ENCODE measurements at regions not wholly inside any gene's neighbourhood (a gene's known extent, or its start where the extent isn't known, plus 50 kb on each side); places are given as distances from the start of the nearest gene placed in this dataset.

DNA sequence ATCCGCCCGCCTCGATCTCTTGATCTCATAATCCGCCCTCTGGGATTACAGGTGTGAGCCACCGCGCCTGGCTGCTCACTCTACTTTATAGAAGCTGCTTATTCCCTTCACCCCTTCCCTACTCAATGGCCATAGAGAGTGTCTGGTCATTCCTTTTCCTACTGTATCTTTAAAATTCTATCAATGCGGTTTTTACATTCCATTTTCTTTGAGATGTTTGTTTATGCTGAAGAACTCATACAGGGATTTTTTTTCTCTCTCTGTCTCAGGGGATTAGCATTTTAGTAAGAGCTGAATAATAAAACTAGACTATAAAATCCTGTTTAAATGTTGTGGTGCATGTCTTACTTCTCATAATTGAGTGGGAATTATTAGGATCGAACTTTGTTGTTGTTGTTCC, 218.6 kb upstream of the FOXN3 start:
- Mint-ChIP-seq H3K4me1 (ENCODE audit: low read depth) (peaks cover 51% of the 10 kb centered on the region), H3K4me3 (no peak overlapping the region)
- intact Hi-C loops (cut with micrococcal nuclease), result no loop called here

DNA sequence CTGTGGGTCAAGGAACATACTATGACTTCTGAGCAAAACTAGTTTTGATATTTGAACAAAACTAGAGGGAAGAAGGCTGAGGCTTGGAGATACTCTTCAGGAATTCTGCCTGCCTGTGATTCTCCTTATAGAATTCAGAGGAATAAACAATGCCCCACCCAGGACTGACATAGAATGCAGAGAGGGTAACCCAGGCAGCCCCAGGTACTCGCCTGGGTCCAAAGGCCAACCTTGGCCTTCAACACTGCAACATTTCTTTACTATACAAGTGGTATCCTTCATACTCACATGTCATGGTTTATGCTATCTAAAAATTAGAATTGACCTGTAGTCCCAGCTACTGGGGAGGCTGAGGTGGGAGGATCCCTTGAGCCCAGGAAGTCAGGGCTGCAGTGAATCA, 217.0 kb upstream of the FOXN3 start:
- CTCF ChIA-PET, result no interaction called here
- peaks cover 2% of the 10 kb centered on the region for H3K9me3 Mint-ChIP-seq
- peaks cover 52% of the 10 kb centered on the region for H3K4me1 Mint-ChIP-seq (ENCODE audit: low read depth)
- H3K27ac Mint-ChIP-seq, result no peak overlapping the region
- no peaks in the 10 kb centered on the region for H3K27me3 Mint-ChIP-seq (ENCODE audit: low read depth)
- DNase-seq, result no peak
- H3K36me3 Mint-ChIP-seq (ENCODE audit: low read depth), result no peaks in the 10 kb centered on the region
- no peak overlapping the region for H3K4me3 Mint-ChIP-seq
- intact Hi-C loops (cut with micrococcal nuclease), result no loop called here

More for the DNA sequence above, 218.6 kb upstream of the FOXN3 start:
- no peaks in the 10 kb centered on the region for H3K36me3 Mint-ChIP-seq (ENCODE audit: low read depth)
- no peak for DNase-seq
- H3K27me3 Mint-ChIP-seq (ENCODE audit: low read depth), result no peaks in the 10 kb centered on the region
- CTCF ChIA-PET, result no interaction called here
- no peak overlapping the region for H3K27ac Mint-ChIP-seq
- H3K9me3 Mint-ChIP-seq, result peaks cover 2% of the 10 kb centered on the region

DNA sequence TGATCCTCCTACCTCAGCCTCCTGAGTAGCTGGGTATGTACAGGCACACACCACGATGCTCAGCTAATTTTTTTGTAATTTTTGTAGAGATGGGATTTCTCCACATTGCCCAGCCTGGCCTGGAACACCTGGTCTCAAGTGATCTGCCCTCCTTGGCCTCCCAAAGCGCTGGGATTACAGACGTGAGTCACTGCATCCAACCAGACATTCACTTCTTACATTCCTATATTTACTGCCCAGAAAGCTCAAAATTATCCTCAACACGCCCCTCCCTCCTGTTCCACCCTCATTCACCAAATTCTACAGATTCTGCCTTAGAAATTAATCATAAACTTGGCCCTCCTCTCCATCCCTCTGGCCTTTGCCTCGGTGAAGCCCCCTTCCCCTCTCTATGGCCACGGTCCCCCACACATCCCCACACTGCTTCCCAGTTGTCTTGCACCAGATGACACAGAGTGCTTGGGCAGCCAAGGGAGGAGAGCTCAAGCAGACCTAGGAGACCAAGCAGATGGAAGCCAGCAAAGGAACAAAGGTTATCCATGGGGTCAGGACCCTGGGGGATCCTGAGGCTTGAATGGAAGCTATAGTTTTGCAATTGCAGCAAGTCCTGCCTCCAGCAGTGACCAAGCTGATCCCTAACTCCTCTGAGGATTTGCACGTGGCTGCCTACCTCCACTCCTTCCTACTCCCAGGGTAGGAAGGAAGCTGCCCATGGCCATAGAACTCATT, 213.2 kb upstream of the FOXN3 start:
- intact Hi-C loops (cut with micrococcal nuclease), result no loop called here
- H3K36me3 Mint-ChIP-seq (ENCODE audit: low read depth), result peaks cover 2% of the 10 kb centered on the region
- H3K27me3 Mint-ChIP-seq (ENCODE audit: low read depth), result no peaks in the 10 kb centered on the region
- no peak for DNase-seq
- H3K9me3 Mint-ChIP-seq, result peaks cover 16% of the 10 kb centered on the region
- H3K4me3 Mint-ChIP-seq, result no peak overlapping the region
- H3K4me1 Mint-ChIP-seq (ENCODE audit: low read depth), result peaks cover 64% of the 10 kb centered on the region
- CTCF ChIA-PET, result interaction anchor here (0.5 to 1.9 kb wide), 3 partner anchors 9 to 209 kb away, joined by 4 to 8 read pairs (median 5); no protein-coding TSS in a partner anchor
- peak overlapping the region; percentile 60 for H3K27ac Mint-ChIP-seq

DNA sequence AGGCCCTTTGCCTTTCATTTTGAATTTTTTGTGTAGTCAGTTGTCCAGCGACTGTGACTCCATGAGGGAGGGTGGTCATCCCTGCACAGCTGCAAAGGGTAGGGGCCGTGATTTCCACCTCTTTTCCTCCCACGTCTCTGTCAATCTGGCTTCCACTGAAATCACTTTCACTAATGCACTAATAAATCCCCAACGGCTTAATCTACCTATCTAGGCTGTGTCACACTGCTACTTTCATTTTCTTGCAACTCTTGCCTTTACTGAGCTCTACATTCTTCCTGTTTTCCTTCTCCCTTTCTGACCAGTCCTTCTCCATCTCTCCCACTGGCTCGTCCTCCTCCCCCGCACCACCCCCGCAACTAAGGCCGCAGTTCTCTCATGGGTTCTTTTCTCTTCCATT, 212.3 kb upstream of the FOXN3 start:
- intact Hi-C loops (cut with micrococcal nuclease), result no loop called here
- H3K9me3 Mint-ChIP-seq, result peaks cover 17% of the 10 kb centered on the region
- peaks cover 69% of the 10 kb centered on the region for H3K4me1 Mint-ChIP-seq (ENCODE audit: low read depth)
- no peak for DNase-seq
- H3K4me3 Mint-ChIP-seq, result no peak overlapping the region
- H3K36me3 Mint-ChIP-seq (ENCODE audit: low read depth), result peaks cover 2% of the 10 kb centered on the region
- CTCF ChIA-PET, result no interaction called here
- peak overlapping the region; percentile 7 for H3K27ac Mint-ChIP-seq
- H3K27me3 Mint-ChIP-seq (ENCODE audit: low read depth), result no peaks in the 10 kb centered on the region

DNA sequence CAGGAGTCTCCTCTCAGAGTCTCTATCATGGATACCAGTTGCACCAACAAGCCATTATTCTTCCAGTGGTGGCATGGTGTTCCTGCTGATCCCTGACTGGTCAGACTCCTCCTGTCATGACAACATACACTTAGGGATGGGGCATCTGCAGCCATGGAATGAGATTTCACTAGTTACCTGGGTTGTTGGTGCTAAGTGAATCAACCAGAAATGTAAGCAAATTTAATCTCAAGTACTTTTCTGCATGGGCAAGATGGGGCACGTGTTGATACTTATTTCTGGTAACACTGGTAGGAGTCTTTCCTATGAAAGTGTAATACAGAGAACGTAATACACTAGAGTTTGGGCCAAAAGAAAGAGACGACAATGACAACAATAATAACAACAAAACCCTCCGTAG, 211.5 kb upstream of the FOXN3 start:
- no peak overlapping the region for H3K4me3 Mint-ChIP-seq
- DNase-seq, result no peak
- peaks cover 2% of the 10 kb centered on the region for H3K36me3 Mint-ChIP-seq (ENCODE audit: low read depth)
- peaks cover 69% of the 10 kb centered on the region for H3K4me1 Mint-ChIP-seq (ENCODE audit: low read depth)
- intact Hi-C loops (cut with micrococcal nuclease), result no loop called here
- H3K27ac Mint-ChIP-seq, result no peak overlapping the region
- H3K27me3 Mint-ChIP-seq (ENCODE audit: low read depth), result no peaks in the 10 kb centered on the region
- CTCF ChIA-PET, result no interaction called here
- peaks cover 17% of the 10 kb centered on the region for H3K9me3 Mint-ChIP-seq

DNA sequence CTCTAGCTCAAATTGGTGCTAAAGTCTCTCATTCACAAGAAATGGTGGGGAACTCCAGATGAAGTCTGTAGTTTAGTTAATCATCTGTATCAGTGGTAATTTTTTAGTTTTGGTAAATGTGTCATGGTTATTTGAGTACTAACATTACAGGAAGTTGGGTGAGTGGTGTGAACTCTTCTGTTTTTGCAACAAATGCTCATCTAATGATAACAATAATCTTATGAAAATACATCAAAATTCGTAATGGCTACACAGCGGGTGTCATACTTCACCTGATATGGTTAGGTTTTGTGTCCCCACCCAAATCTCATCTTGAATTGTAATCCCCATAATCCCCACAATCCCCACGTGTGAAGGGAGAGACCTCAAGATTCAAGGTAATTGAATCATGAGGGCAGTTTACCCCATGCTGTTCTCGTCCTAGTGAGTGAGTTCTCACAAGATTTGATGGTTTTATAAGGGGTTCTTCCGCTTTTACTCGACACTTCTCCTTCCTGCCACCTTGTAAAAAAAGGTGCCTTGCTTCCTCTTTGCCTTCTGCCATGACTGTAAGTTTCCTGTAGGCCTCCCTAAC, 209.3 kb upstream of the FOXN3 start:
- H3K9me3 Mint-ChIP-seq, result peaks cover 15% of the 10 kb centered on the region
- intact Hi-C loops (cut with micrococcal nuclease), result loop anchor here (1.0 to 2.0 kb wide), 4 partner anchors 8 to 1620 kb away; no protein-coding TSS in a partner anchor
- H3K4me1 Mint-ChIP-seq (ENCODE audit: low read depth), result peaks cover 79% of the 10 kb centered on the region
- CTCF ChIA-PET, result interaction anchor here (1.0 kb wide), 1 partner anchor 15 kb away, joined by 4 read pairs; no protein-coding TSS in a partner anchor
- no peak overlapping the region for H3K4me3 Mint-ChIP-seq
- peak overlapping the region; percentile 96 for H3K27ac Mint-ChIP-seq
- DNase-seq, result peak; percentile 46
- H3K27me3 Mint-ChIP-seq (ENCODE audit: low read depth), result no peaks in the 10 kb centered on the region
- peaks cover 2% of the 10 kb centered on the region for H3K36me3 Mint-ChIP-seq (ENCODE audit: low read depth)

DNA sequence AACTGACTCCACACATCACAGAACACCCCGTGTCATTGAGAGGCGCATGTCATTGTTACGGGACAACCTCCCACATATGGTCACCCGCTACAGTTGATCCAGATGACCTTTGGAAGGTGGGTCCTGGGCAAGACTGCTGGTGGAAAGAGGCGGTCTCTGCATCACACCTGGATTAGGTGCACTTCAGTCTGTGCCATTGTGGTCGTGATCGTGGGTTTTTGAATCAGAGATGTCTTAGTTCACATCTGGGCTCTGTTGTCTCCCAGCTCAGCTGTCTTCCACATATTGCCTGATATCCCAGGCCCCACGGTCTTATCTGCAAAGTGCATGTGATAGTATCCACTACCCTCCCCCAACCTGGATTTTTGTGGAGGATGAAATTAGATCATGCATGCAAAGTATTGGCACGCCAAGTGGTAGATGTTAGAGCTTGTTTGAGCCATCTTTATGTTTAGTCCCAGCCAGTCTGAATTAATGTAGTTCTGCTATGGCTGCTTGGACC, 208.7 kb upstream of the FOXN3 start:
- Mint-ChIP-seq H3K9me3 (peaks cover 15% of the 10 kb centered on the region), H3K4me1 (ENCODE audit: low read depth) (peaks cover 76% of the 10 kb centered on the region), H3K27me3 (ENCODE audit: low read depth) (no peaks in the 10 kb centered on the region), H3K27ac (peak overlapping the region; percentile 96), H3K4me3 (no peak overlapping the region), H3K36me3 (ENCODE audit: low read depth) (peaks cover 2% of the 10 kb centered on the region)
- CTCF ChIA-PET, result interaction anchor here (0.8 to 1.0 kb wide), 2 partner anchors 12 to 16 kb away, joined by 3 to 4 read pairs; no protein-coding TSS in a partner anchor
- intact Hi-C loops (cut with micrococcal nuclease), result loop anchor here (1.0 to 2.0 kb wide), 4 partner anchors 7 to 1619 kb away; no protein-coding TSS in a partner anchor
- no peak for DNase-seq

DNA sequence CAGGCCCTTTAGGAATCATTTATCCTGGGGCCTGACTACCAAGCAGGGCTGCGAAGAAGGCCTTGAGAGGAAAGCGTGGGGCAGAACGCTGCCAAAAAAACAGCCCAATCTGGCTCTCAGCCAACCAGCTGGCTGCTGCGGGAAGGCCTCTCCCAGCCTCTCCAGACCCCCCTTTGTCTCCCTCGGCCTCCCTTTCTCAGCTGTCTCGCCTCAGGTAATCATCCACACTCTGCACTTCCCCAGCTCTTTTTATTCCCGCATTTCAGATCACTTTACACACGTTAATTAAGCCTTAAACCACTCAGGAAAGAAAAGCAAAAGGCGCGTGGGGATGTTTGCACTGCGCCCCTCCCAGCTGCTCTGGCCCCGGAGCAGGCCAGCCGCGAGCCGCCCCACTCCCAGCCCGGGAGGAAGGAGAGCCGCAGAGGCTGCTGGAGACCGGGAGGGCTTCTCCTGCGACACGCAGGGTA, 208.2 kb upstream of the FOXN3 start:
- Mint-ChIP-seq H3K36me3 (ENCODE audit: low read depth) (peaks cover 2% of the 10 kb centered on the region), H3K27me3 (ENCODE audit: low read depth) (no peaks in the 10 kb centered on the region), H3K4me3 (no peak overlapping the region), H3K4me1 (ENCODE audit: low read depth) (peaks cover 76% of the 10 kb centered on the region), H3K27ac (peak overlapping the region; percentile 57), H3K9me3 (peaks cover 15% of the 10 kb centered on the region)
- CTCF ChIA-PET, result interaction anchor here (0.6 to 1.0 kb wide), 3 partner anchors 11 to 48 kb away, joined by 3 to 4 read pairs (median 4); no protein-coding TSS in a partner anchor
- no peak for DNase-seq
- intact Hi-C loops (cut with micrococcal nuclease), result no loop called here

DNA sequence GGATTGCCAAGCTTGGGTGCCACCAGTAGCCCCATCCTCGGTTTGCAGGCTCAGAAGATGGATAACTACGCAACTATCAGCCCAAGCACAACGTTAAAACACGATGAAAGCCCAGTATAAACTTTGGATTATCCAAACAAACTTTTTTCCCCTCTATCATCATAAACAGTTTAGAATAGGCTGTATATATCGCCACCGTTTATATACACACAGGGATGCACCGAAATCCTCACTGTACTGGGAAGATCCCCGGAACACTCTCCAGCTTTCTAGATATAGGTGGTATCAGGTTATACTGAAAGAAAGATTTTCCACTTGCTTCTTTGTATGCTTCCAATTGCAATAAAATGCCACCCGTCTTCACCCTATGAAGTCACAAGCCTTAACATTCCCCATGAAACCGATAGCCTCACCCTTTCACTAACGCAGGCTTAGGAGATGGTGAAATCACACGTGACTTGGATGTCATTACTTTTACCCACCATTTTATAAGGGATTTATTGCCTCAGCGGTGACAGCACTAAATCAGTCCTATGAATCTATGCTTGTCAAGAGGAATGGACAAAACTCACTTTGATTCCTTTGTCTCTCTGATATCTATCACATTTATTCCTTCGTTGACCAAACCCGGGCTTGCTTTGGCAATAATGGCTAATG, 207.6 kb upstream of the FOXN3 start:
- DNase-seq, result no peak
- no peaks in the 10 kb centered on the region for H3K27me3 Mint-ChIP-seq (ENCODE audit: low read depth)
- intact Hi-C loops (cut with micrococcal nuclease), result loop anchor here (5.0 kb wide), 2 partner anchors 773 to 832 kb away; partner anchors contain the start of genes CALM1 and EML5
- CTCF ChIA-PET, result interaction anchor here (0.5 to 0.6 kb wide), 2 partner anchors 49 to 597 kb away, joined by 3 to 4 read pairs; no protein-coding TSS in a partner anchor
- H3K4me3 Mint-ChIP-seq, result no peak overlapping the region
- H3K4me1 Mint-ChIP-seq (ENCODE audit: low read depth), result peaks cover 74% of the 10 kb centered on the region
- peaks cover 15% of the 10 kb centered on the region for H3K9me3 Mint-ChIP-seq
- H3K27ac Mint-ChIP-seq, result no peak overlapping the region
- peaks cover 2% of the 10 kb centered on the region for H3K36me3 Mint-ChIP-seq (ENCODE audit: low read depth)

DNA sequence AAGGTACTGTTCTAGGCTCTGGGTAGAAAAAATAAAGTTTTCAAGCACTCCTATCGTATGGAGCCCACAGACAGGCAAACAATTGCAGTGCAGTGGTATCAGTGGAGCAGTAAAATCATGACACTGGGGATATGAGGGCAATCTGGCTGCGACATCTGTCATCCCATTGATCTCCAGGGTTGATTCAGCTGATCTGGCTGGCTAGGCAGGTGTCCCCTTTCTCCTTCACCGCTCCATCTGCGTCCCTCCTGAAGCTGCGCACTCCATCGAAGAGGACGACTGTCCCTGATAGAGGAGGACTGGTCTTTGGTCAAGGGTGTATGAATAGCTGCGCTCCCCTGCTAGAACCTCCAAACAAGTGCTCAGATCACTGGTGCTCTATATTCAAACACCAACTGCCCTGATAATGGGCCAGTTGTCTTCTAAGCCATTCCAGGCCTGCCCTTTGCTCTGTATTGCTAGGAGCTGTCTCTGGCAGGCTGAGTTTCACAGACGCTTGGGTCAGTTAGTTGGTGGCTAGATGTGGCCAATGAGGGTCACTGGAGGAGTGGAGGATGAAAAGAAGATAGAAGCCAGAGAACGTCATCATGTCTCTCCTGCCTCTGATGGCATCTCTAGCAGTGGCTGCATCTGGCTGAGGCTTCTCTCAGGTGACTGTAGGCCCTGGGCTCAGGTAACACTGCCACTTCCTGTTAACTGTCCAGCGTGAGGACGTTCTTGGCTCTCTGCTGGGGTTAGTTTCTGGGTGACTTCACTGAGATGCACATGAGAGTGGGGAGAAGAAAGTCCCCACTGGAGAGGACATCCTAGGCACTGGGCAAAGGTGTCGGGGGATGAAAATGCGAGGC, 205.0 kb upstream of the FOXN3 start:
- intact Hi-C loops (cut with micrococcal nuclease), result loop anchor here (1.0 to 5.0 kb wide), 11 partner anchors 19 to 830 kb away; partner anchors contain the start of genes CALM1 and EML5
- DNase-seq, result no peak
- H3K9me3 Mint-ChIP-seq, result peaks cover 10% of the 10 kb centered on the region
- CTCF ChIA-PET, result interaction anchor here (0.6 to 1.3 kb wide), 3 partner anchors 19 to 205 kb away, joined by 4 to 5 read pairs (median 5); no protein-coding TSS in a partner anchor
- H3K4me3 Mint-ChIP-seq, result no peak overlapping the region
- H3K4me1 Mint-ChIP-seq (ENCODE audit: low read depth), result peaks cover 56% of the 10 kb centered on the region
- H3K36me3 Mint-ChIP-seq (ENCODE audit: low read depth), result no peaks in the 10 kb centered on the region
- peak overlapping the region; percentile 98 for H3K27ac Mint-ChIP-seq
- no peaks in the 10 kb centered on the region for H3K27me3 Mint-ChIP-seq (ENCODE audit: low read depth)

DNA sequence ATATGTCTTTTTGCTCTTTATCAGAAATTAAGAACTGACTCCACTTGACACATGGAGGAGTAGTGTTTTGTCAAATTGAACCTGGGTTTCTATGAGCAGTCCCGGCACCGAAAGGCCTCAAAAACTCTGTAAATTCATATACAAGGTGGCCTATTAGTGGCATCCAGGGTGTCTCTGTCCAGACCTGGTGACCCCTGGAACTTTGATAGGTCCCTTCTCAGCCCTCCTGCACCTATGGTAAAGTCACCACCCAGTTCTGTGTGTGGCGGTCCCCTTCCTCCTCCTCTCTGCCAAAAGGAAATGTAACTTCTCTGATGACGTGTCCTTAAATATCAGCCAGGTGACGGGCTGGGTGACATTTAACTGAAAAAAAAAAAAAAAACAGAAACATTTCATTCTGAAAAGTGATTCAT, 204.0 kb upstream of the FOXN3 start:
- H3K4me1 Mint-ChIP-seq (ENCODE audit: low read depth), result peaks cover 56% of the 10 kb centered on the region
- no peaks in the 10 kb centered on the region for H3K27me3 Mint-ChIP-seq (ENCODE audit: low read depth)
- DNase-seq, result peak; percentile 80
- H3K27ac Mint-ChIP-seq, result peak overlapping the region; percentile 98
- H3K4me3 Mint-ChIP-seq, result peak overlapping the region; percentile 86
- CTCF ChIA-PET, result interaction anchor here (0.6 to 1.5 kb wide), 5 partner anchors 20 to 581 kb away, joined by 3 to 5 read pairs (median 4); no protein-coding TSS in a partner anchor
- peaks cover 4% of the 10 kb centered on the region for H3K9me3 Mint-ChIP-seq
- H3K36me3 Mint-ChIP-seq (ENCODE audit: low read depth), result no peaks in the 10 kb centered on the region
- intact Hi-C loops (cut with micrococcal nuclease), result loop anchor here (1.0 to 5.0 kb wide), 11 partner anchors 20 to 829 kb away; partner anchors contain the start of genes CALM1 and EML5
